Mucosa of gallbladder (tissue), 1 donor: ENCODE measurements at regions not wholly inside any gene's neighbourhood (a gene's known extent, or its start where the extent isn't known, plus 50 kb on each side); places are given as distances from the start of the nearest gene placed in this dataset.
"Not testable (repeated sequence)": the region's sequence is repeated elsewhere in the genome, so short reads cannot be mapped to it uniquely, and the experiment has no call there.

Experiments used
- DNase-seq: peaks from one replicate; pipeline ENCODE4 v3.0.0-alpha.2; 2020; ENCODE audit warnings: low spot score
- donor health status: DM: no; HTN: no; CAD: no.

DNA sequence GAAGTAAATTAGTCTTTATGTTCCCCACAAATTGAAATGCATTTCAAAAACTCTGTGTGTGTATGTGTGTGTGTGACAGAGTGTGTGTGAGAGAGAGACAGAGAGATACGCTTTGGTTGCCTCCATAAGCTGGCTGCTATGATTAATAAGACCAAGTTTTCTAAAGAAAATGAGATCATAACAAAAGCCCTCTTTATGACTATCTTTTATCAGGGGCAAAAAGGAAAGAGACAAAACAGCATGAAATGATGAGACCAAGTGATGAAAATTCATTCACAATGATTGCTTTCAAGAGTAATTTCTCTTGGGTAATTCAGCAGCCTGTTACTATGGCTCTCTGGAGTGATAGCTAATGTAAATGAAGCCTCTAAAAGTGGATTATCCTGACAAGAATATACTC, 277.6 kb upstream of the PLEKHG7 start:
- DNase-seq: no peak

DNA sequence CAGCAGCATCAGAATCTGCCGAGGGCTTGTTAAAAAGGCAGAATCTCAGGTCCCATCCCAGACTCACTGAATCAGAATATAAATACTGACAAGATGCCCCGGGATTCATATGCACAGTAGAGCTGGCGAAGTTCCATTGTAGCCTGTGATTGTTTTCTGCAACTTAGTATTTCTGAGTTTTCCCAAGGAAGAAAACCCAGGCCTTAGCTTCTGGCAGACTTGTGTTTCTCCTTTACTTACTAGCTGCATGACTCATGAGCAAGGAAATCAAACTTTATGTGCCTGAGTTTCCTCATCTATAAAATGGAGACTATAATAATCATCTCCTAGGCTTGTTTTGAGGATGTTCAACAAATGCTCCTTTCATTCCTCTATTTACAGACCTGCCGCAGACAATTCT, 278.5 kb upstream of the PLEKHG7 start:
- DNase-seq: no peak

DNA sequence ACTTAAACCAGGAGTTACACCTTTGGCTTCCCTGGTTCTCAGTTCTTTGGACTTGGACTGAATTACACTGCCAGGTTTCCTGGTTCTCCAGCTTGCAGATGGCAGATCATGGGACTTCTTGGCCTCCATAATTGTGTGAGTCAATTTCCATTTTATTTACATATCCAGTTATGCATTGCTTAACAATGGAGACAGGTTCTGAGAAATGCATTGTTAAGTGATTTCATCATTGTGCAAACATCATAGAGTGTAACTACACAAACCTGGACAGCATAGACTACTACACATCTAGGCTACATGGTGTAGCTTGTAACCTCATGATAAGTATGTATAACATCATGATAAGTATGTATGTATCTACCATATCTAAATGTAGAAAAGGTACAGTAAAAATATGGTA, 276.1 kb upstream of the BTG1 start:
- DNase-seq: no peak

DNA sequence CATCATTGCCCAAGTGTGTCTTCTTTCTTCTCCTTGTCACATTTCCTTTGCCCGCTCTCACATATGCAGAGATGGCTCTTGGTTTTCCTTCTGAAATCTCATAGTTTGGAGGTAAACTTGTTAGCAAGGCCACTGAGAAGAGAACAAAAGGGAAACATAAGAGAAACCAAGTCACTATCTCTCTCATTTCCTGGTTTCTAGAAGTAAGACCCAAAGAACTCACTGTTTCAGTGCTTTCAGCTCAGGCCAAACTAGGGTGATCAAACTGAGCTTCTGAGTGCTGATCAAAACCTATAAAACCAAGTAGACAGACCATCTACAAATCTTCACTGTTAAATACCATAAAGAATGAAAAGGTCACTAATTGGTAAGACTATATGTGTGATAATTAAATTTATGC, 275.4 kb upstream of the BTG1 start:
- DNase-seq: no peak

DNA sequence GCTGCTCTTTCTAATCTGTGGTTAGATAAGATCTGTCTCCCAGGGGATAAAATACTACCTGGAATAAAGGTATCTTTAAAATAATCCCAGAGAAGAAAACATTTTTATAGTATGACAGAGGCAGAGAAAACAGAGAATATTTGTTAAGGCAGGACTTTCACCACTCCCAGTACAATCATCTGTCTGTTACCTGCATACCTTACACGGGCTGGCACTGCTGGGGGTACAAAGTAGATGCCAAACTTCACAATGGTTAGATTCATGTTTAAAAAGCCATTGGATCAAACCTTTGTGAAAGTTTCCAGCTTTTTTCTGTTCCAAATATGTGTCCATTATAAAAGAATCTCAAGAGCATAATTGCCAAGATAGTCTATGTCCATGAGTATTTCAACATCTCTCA, 273.6 kb upstream of the BTG1 start:
- DNase-seq: no peak

DNA sequence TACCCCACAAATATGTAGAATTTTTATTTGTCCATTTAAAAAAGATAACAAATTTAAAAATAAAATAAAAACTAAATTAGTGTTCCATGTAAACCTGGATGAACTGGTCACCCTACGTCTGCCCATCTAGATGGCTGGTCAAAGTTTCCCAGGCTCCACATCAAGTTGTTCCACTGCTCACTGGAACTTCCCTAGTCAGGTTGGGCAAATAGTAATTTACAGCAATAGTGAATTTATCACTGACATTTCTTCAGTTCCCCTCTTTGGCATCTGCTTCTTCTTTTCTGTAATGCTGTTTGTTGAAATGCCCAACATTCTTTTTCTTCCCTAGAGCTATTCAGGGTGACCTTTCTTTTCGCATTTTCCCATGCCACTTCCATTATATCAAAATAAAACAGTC, 272.7 kb upstream of the BTG1 start:
- DNase-seq: no peak

DNA sequence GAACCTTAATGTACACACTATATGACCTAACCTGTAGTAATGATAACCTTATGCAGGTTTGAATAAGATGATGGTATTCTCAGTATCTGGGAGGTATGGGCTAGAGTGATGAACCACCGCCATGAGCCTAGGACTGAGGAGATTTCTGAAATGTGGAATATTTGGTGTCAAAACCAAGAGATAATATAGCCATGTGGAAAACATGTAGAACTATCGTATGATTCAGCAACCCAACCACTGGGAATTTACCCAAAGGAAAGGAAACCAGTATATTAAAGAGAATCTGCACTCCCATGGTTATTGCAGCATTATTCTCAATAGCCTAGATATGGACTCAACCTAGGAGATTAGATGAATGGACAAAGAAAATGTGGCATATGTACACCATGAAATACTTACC, 271.7 kb upstream of the BTG1 start:
- no peak for DNase-seq

DNA sequence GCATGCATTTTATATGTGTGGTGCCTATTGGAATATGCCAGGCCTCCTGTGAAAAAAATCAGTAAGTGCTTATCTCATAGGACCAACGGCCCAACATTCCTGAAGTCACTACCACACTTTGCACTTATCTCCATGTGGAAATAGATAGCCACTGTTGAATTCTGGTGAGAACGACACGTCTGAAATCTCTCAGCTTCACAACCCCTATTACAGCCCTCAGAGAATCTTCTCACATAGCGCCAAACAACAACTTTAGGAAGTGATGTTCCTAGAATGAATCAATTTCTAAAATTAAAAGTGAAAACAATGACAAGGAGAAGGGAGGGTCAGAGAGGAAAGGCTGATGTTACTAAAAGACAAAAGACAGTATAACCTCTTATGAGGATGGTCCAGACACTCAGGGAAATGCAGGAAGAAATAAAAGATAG, 270.8 kb upstream of the BTG1 start:
- no peak for DNase-seq

DNA sequence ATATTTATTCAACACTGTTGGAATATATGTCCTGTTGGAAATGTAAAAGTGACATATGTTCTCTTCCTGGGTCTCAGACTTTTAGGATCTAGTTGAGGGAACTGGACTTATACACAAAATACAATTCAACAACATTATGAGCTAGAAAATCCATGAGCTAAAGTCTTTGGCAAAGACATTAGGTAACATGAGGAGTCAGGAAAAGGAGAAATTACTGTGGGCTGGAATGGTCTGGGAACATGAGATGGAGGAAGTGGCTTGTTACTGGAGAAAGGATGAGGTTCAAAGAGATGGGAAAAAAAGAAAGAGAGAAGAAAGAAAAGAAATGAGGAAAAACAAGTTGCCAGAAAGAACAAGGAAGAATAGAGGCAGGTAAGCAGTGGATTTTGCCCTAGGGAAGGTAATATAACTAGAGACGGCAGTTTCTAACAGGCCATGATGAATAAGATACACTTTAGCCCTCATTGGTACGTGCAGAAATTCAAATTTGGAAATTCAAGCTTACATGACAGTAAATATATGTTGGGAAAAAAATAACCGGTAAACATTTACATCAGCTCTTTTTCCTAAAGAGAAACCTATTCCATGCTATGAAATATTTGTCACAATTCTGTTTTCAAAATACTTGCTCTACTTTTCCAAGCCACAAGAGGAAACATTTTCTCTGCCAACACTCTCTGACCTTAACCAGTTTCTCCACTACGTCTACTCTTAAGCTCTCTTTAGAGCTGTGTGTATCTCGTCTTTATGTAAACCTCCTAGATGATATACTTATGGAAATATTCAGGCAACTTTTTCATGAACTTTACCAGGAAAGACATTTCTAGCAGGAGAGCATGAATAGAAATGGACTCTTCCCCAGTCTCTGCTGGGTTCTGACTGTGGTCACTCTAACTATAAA, 268.8 kb upstream of the BTG1 start:
- DNase-seq: no peak

DNA sequence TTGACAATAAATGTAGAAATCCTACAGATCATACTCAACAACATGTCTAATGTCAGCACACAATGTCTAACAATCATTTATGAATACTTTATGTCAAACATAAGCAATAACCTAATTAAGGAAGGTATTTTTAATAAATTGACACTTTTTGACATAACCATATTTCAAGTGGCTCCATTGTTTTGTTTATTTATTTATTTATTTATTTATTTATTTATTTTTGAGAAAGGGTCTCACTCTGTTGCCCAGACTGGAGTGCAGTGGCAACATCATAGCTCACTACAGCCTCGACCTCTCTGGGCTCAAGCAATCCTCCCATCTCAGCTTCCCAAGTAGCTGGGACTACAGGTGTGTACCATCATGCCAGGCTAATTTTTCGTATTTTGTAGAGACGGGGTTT, 267.6 kb upstream of the BTG1 start:
- DNase-seq: no peak

DNA sequence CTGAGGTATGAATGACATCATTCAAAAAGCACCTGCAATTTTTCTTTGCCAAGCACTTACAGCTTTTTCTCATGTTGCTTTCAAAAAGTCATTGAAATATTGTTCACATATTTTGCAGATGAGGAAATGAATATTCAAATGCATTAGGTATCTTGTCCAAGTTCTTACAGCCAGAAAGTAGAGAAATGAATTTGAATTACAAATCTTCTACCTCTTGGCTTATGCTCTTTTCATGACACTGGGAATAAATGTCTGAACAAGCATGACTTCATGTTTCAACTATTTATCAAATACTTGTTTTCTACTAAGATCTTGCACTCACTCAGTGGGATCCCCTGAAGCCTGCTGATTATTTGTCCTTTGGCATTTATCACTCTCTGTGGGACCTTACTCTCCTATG, 267.2 kb upstream of the BTG1 start:
- DNase-seq: no peak

DNA sequence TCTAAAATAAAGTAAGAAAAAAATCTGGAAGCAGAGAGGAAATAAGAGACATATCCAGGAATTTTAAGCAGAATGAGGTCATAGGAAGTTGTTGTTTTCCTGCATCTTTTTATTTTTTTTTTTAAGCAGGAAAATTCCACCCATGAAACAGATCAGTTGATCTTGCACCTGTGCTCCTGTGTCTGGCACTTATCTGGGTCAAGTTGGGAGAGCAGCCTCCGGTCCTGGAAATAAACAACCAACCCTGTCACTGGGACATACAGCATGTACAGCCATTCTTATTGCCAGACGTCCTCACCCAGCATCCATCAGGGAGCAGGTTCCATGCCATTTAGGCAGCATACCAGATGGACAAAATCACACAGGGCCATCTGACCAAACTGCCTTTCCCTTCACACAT, 266.0 kb upstream of the BTG1 start:
- DNase-seq: no peak

DNA sequence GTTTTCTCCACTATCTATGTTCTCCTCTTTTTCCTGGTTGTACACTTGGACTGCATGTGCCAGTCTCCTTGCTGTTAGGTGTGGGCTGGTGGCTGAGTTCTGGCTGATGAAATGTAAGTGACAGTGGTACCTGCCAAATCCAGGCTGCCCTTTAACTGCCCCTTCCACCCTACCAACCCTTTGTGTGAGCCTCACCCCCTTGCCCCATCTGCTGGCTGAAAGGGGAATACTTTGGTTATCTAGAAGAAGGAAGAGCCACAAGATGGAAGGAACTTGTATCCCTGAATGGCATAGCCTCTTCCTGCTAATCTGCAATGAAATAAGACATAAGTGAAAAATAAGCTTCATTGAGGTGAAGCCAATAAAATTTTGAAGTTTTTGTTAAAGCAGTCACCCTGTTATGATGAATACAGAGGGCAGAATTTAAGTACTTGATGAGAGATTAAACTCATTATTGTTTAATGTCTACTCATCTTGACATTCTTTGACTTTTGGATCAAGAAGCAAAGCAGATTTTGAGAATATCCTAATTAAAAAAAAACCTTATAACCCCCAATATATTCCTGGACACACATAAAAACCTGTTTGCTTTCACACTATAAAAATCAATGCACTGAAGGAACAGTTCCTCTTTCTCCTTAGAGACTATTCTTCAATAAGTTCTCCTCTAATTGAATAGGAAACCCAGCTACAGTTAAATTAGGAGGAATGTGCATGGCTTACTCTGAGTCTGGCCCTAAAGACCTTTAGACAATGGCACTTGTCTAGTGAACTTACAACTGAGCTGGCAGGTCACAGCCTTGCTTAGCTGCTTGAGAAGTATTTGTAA, 262.6 kb upstream of the BTG1 start:
- DNase-seq: no peak

DNA sequence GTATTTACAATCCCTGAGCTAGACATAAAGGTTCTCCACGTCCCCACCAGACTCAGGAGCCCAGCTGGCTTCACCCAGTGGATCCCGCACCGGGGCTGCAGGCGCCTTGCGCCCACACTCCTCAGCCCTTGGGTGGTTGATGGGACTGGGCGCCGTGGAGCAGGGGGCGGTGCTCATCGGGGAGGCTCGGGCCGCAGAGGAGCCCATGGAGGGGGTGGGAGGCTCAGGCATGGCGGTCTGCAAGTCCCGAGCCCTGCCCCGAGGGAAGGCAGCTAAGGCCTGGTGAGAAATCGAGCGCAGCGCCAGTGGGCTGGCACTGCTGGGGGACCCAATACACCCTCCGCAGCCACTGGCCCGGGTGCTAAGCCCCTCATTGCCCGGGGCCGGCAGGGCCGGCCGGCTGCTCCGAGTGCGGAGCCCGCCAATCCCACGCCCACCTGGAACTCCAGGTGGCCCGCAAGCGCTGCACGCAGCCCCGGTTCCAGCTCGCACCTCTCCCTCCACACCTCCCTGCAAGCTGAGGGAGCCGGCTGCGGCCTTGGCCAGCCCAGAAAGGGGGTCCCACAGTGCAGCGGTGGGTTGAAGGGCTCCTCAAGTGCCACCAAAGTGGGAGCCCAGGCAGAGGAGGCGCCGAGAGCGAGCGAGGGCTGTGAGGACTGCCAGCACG, 260.9 kb upstream of the BTG1 start:
- DNase-seq: not testable (repeated sequence)

DNA sequence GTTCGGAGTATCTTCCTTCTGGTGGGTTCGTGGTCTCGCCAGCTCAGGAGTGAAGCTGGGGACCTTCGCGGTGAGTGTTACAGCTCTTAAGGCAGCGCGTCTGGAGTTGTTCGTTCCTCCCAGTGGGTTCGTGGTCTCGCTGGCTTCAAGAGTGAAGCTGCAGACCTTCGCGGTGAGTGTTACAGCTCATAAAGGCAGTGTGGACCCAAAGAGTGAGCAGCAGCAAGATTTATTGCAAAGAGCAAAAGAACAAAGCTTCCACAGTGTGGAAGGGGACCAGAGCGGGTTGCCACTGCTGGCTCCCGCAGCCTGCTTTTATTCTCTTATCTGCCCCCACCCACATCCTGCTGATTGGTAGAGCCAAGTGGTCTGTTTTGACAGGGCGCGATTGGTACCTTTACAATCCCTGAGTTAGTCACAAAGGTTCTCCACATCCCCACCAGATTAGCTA, 260.2 kb upstream of the BTG1 start:
- not testable (repeated sequence) for DNase-seq

DNA sequence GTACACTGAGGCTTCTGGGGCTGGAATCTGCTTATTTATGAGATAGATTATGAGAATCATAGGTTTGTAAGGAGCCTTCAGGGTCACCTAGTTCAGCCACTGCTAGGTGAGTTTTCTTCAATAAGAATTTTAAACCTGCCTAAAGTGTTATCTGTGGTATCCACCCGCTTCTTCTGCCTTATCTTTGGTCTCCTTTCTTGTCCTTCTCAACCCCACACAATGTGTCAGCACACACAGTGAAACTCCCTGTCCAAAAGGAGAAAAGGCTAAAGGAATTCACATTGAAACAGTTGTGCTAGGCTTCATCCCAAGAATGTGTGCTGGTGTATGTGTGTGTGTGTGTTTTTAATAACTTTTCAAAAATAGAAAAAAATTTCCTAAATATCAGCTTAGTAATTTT, 259.3 kb upstream of the BTG1 start:
- DNase-seq: no peak

DNA sequence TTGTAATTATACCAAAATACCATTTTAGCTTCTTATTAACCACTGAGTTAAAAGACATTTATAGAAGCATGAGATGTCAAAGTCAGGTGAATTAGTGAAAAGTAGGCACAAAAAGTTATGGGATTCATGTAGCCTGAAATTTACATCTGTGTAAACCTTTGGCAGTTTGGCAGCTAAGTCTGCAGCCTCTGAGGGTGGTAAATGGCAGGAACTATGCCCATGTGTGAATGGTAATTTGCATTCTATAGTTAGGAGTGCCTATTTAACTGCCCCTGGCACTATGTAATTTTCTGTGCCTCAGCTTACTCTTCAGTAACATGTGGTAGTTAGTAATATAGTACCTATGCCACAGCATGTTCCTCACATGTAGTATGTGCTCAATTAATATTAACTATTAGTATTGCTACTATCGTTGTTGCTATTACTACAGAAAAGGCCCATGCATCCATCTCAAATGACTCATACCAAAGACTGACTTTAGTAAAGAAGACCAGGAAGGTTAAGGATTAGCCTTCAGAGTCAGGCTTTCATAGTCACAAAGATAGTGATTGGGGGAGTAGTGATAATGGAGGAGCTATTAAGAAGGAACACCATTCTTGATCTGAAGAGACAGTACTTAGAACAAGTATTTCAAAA, 258.7 kb upstream of the BTG1 start:
- no peak for DNase-seq

DNA sequence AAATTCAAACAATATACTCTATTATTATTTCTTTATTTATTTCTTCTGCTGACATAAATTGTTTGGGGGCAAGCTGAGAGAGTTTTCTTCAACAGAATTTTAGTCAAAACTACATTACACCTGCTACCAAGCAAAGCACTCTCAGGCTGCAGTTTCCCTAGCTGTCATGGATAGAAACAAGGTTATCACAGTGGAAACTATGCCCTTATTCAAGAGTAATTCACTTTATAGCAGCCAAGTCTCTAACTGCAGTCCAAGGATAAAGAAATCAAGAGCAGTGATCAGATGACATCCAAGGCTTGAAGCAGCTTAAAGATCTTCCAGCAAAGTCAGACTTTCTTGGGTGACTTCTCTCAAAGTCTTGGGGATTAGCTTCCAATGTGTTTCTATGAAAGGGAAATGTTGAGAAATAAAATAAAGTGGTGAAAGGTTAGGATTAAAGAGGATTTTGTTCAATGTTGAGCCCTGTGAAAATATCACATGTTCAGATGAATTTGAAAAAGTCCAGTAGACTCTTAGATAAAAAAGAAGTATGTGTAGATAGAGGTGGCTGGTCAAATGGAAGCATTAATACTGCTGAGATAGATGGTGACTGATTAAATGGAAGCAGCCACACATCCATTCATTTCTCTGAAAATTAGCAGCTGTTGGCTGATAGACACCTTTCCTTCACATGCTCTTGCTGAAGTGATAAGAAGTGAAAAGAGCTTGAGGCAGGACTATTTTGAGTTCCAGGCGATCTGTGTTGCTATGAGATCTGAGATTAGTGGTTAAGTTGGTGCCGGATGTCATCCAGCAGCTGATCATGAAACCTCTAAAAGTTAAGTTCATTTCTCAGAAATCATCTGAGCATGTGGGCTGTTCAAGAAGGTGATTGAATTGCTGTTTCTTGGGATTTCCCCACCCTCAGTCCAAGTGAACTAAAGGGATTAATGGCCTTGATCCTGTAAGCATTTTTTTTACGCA, 257.8 kb upstream of the BTG1 start:
- no peak for DNase-seq

DNA sequence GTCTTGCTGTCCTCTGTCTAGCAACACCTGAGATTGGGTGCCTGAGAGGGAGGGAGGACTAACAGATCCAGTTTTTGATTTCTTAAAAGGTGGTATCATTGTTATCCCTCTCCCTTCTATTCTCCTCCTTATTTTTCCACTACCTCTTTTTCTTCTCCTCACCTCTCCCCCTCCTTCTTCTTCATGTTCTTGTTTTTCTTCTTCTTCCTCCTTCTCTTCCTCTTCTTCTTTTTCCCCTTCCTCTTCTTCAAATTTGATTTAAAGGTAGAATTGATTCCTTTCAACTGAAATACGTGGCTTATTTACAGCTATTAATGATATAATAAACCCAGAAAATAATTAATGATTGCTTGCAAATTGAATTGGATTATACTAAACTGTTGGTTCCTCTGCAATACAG, 256.8 kb upstream of the BTG1 start:
- DNase-seq: no peak

DNA sequence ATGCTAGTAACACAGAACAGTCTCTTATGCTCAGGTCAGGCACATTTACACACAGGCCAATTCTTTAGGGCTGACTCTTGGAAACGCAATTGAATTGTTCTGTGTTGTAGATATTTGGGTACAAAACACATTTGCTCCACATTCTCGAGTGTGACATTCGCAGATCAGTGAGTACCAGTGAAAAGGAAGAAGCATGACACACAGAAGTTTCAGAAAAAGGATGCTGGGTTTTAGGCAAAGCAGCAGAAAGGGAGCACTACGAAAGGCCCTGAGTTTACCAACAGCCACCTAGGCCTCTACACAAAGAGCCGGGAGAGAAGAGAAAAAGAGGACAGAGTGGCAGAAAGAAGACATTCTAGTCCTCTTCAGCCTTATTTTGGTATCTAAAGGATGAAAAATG, 254.4 kb upstream of the BTG1 start:
- DNase-seq: no peak
